ENCODE measurements at regions not wholly inside any gene's neighbourhood (a gene's known extent, or its start where the extent isn't known, plus 50 kb on each side); places are given as distances from the start of the nearest gene placed in this dataset.

- WGBS (ENCODE audit: insufficient coverage) = 83% methylated on average over 1 of the region's 2 CpGs
- Histone ChIP-seq H3K4me3 (ENCODE audit: low read depth, low read length) (no peak overlapping the region), H3K27me3 (ENCODE audit: control insufficient read depth, insufficient read depth, low read length) (no peaks in the 10 kb centered on the region), H3K27ac (ENCODE audit: low read depth, low read length) (no peak overlapping the region), H3K36me3 (ENCODE audit: control insufficient read depth, insufficient read depth, low read length) (no peaks in the 10 kb centered on the region), H3K9me3 (ENCODE audit: control insufficient read depth, insufficient read depth, low read length) (no peaks in the 10 kb centered on the region), H3K4me1 (ENCODE audit: control insufficient read depth, insufficient read depth, low read length) (no peaks in the 10 kb centered on the region)
- no peak for DNase-seq (ENCODE audit: low read depth in 4 of 6, low spot score in 6 of 6)
These were observed 534.5 kb downstream of the MAFB start for GRCh38 chr20:40154514-40154913.

GRCh38 chr20:40148886-40149285, 540.1 kb downstream of the MAFB start:
- Histone ChIP-seq H3K9me3 (ENCODE audit: control insufficient read depth, insufficient read depth, low read length) (no peaks in the 10 kb centered on the region), H3K36me3 (ENCODE audit: control insufficient read depth, insufficient read depth, low read length) (no peaks in the 10 kb centered on the region), H3K4me1 (ENCODE audit: control insufficient read depth, insufficient read depth, low read length) (no peaks in the 10 kb centered on the region), H3K4me3 (ENCODE audit: low read depth, low read length) (no peak overlapping the region), H3K27me3 (ENCODE audit: control insufficient read depth, insufficient read depth, low read length) (no peaks in the 10 kb centered on the region), H3K27ac (ENCODE audit: low read depth, low read length) (no peak overlapping the region)
- no peak for DNase-seq (ENCODE audit: low read depth in 4 of 6, low spot score in 6 of 6)
- 60% methylated on average over 1 of the region's 7 CpGs for WGBS (ENCODE audit: insufficient coverage)

GRCh38 chr20:40146071-40146470, 543.0 kb downstream of the MAFB start:
- Histone ChIP-seq H3K4me1 (ENCODE audit: control insufficient read depth, insufficient read depth, low read length) (no peaks in the 10 kb centered on the region), H3K36me3 (ENCODE audit: control insufficient read depth, insufficient read depth, low read length) (no peaks in the 10 kb centered on the region)

GRCh38 chr20:40144581-40144980, 544.5 kb downstream of the MAFB start:
- peak in 1 of 6 donors; percentile 6 for DNase-seq (ENCODE audit: low read depth in 4 of 6, low spot score in 6 of 6)

More at GRCh38 chr20:40146071-40146470, 543.0 kb downstream of the MAFB start:
- H3K27me3 ChIP-seq (ENCODE audit: control insufficient read depth, insufficient read depth, low read length) = no peaks in the 10 kb centered on the region
- no peak overlapping the region for H3K4me3 ChIP-seq (ENCODE audit: low read depth, low read length)
- DNase-seq (ENCODE audit: low read depth in 4 of 6, low spot score in 6 of 6) = no peak
- H3K27ac ChIP-seq (ENCODE audit: low read depth, low read length) = no peak overlapping the region
- H3K9me3 ChIP-seq (ENCODE audit: control insufficient read depth, insufficient read depth, low read length) = no peaks in the 10 kb centered on the region

GRCh38 chr20:40134176-40134575, 554.9 kb downstream of the MAFB start:
- WGBS (ENCODE audit: insufficient coverage) = 27% methylated on average over 1 of the region's 1 CpG
- DNase-seq (ENCODE audit: low read depth in 4 of 6, low spot score in 6 of 6) = peak in 1 of 6 donors; percentile 4
- H3K27me3 ChIP-seq (ENCODE audit: control insufficient read depth, insufficient read depth, low read length) = no peaks in the 10 kb centered on the region
- H3K9me3 ChIP-seq (ENCODE audit: control insufficient read depth, insufficient read depth, low read length) = peaks cover 3% of the 10 kb centered on the region
- H3K4me1 ChIP-seq (ENCODE audit: control insufficient read depth, insufficient read depth, low read length) = no peaks in the 10 kb centered on the region
- H3K27ac ChIP-seq (ENCODE audit: low read depth, low read length) = no peak overlapping the region
- no peak overlapping the region for H3K4me3 ChIP-seq (ENCODE audit: low read depth, low read length)
- H3K36me3 ChIP-seq (ENCODE audit: control insufficient read depth, insufficient read depth, low read length) = no peaks in the 10 kb centered on the region

More at GRCh38 chr20:40144581-40144980, 544.5 kb downstream of the MAFB start:
- Histone ChIP-seq H3K9me3 (ENCODE audit: control insufficient read depth, insufficient read depth, low read length) (no peaks in the 10 kb centered on the region), H3K4me3 (ENCODE audit: low read depth, low read length) (no peak overlapping the region), H3K36me3 (ENCODE audit: control insufficient read depth, insufficient read depth, low read length) (no peaks in the 10 kb centered on the region), H3K27ac (ENCODE audit: low read depth, low read length) (no peak overlapping the region), H3K27me3 (ENCODE audit: control insufficient read depth, insufficient read depth, low read length) (no peaks in the 10 kb centered on the region), H3K4me1 (ENCODE audit: control insufficient read depth, insufficient read depth, low read length) (no peaks in the 10 kb centered on the region)
- 77% methylated on average over 2 of the region's 4 CpGs for WGBS (ENCODE audit: insufficient coverage)

GRCh38 chr20:40120827-40121226, 568.2 kb downstream of the MAFB start:
- H3K9me3 ChIP-seq (ENCODE audit: control insufficient read depth, insufficient read depth, low read length) = no peaks in the 10 kb centered on the region
- DNase-seq (ENCODE audit: low read depth in 4 of 6, low spot score in 6 of 6) = no peak
- H3K27me3 ChIP-seq (ENCODE audit: control insufficient read depth, insufficient read depth, low read length) = no peaks in the 10 kb centered on the region
- no peak overlapping the region for H3K4me3 ChIP-seq (ENCODE audit: low read depth, low read length)
- H3K27ac ChIP-seq (ENCODE audit: low read depth, low read length) = no peak overlapping the region
- WGBS (ENCODE audit: insufficient coverage) = 86% methylated on average over 2 of the region's 2 CpGs
- H3K36me3 ChIP-seq (ENCODE audit: control insufficient read depth, insufficient read depth, low read length) = no peaks in the 10 kb centered on the region
- no peaks in the 10 kb centered on the region for H3K4me1 ChIP-seq (ENCODE audit: control insufficient read depth, insufficient read depth, low read length)

GRCh38 chr20:40111282-40111681, 577.8 kb downstream of the MAFB start:
- no peak overlapping the region for H3K4me3 ChIP-seq (ENCODE audit: low read depth, low read length)
- H3K36me3 ChIP-seq (ENCODE audit: control insufficient read depth, insufficient read depth, low read length) = no peaks in the 10 kb centered on the region
- no peak for DNase-seq (ENCODE audit: low read depth in 4 of 6, low spot score in 6 of 6)
- no peak overlapping the region for H3K27ac ChIP-seq (ENCODE audit: low read depth, low read length)
- no peaks in the 10 kb centered on the region for H3K9me3 ChIP-seq (ENCODE audit: control insufficient read depth, insufficient read depth, low read length)
- 100% methylated on average over 4 of the region's 5 CpGs for WGBS (ENCODE audit: insufficient coverage)
- no peaks in the 10 kb centered on the region for H3K27me3 ChIP-seq (ENCODE audit: control insufficient read depth, insufficient read depth, low read length)
- no peaks in the 10 kb centered on the region for H3K4me1 ChIP-seq (ENCODE audit: control insufficient read depth, insufficient read depth, low read length)

- Histone ChIP-seq H3K27me3 (ENCODE audit: control insufficient read depth, insufficient read depth, low read length) (no peaks in the 10 kb centered on the region), H3K4me1 (ENCODE audit: control insufficient read depth, insufficient read depth, low read length) (no peaks in the 10 kb centered on the region), H3K9me3 (ENCODE audit: control insufficient read depth, insufficient read depth, low read length) (no peaks in the 10 kb centered on the region), H3K36me3 (ENCODE audit: control insufficient read depth, insufficient read depth, low read length) (no peaks in the 10 kb centered on the region), H3K27ac (ENCODE audit: low read depth, low read length) (no peak overlapping the region), H3K4me3 (ENCODE audit: low read depth, low read length) (no peak overlapping the region)
- DNase-seq (ENCODE audit: low read depth in 4 of 6, low spot score in 6 of 6) = no peak
- WGBS (ENCODE audit: insufficient coverage) = 87% methylated on average over 3 of the region's 4 CpGs
These were observed 578.7 kb downstream of the MAFB start for GRCh38 chr20:40110311-40110831.

GRCh38 chr20:40109136-40109535, 579.9 kb downstream of the MAFB start:
- no peaks in the 10 kb centered on the region for H3K4me1 ChIP-seq (ENCODE audit: control insufficient read depth, insufficient read depth, low read length)
- H3K27ac ChIP-seq (ENCODE audit: low read depth, low read length) = no peak overlapping the region
- H3K9me3 ChIP-seq (ENCODE audit: control insufficient read depth, insufficient read depth, low read length) = no peaks in the 10 kb centered on the region
- WGBS (ENCODE audit: insufficient coverage) = no CpG with 5 or more reads among the region's 5 CpGs
- H3K27me3 ChIP-seq (ENCODE audit: control insufficient read depth, insufficient read depth, low read length) = no peaks in the 10 kb centered on the region
- peak in 1 of 6 donors; percentile 33 for DNase-seq (ENCODE audit: low read depth in 4 of 6, low spot score in 6 of 6)
- H3K36me3 ChIP-seq (ENCODE audit: control insufficient read depth, insufficient read depth, low read length) = no peaks in the 10 kb centered on the region
- no peak overlapping the region for H3K4me3 ChIP-seq (ENCODE audit: low read depth, low read length)

- Histone ChIP-seq H3K4me1 (ENCODE audit: control insufficient read depth, insufficient read depth, low read length) (no peaks in the 10 kb centered on the region), H3K36me3 (ENCODE audit: control insufficient read depth, insufficient read depth, low read length) (no peaks in the 10 kb centered on the region), H3K4me3 (ENCODE audit: low read depth, low read length) (no peak overlapping the region), H3K27ac (ENCODE audit: low read depth, low read length) (no peak overlapping the region), H3K9me3 (ENCODE audit: control insufficient read depth, insufficient read depth, low read length) (no peaks in the 10 kb centered on the region), H3K27me3 (ENCODE audit: control insufficient read depth, insufficient read depth, low read length) (no peaks in the 10 kb centered on the region)
- WGBS (ENCODE audit: insufficient coverage) = 100% methylated on average over 1 of the region's 7 CpGs
- no peak for DNase-seq (ENCODE audit: low read depth in 4 of 6, low spot score in 6 of 6)
These were observed 580.7 kb downstream of the MAFB start for GRCh38 chr20:40108321-40108720.
